Endothelial cell of umbilical vein (primary cell): ENCODE measurements at regions not wholly inside any gene's neighbourhood (a gene's known extent, or its start where the extent isn't known, plus 50 kb on each side); places are given as distances from the start of the nearest gene placed in this dataset.

ENCODE experiments used
- BruUV-seq: library from RNA; stranded (reverse); fragments of 400-500 nt; replicated peaks from 2 replicates; lab custom pipeline; 2021; lab: Mats Ljungman, UMichigan
- CTCF ChIA-PET: fragments of 300-600, 350-600 bp; sonication (Branson Sonifier 250); formaldehyde crosslinking; loops from one replicate; lab custom pipeline; 2021; ENCODE audit warnings: antibody characterized with exemption, inconsistent platforms; lab: Charles Lee
- POLR2A ChIA-PET: fragments of 300-600, 350-600 bp; sonication (Branson Sonifier 250); formaldehyde crosslinking; loops from one replicate; lab custom pipeline; 2021; ENCODE audit warnings: antibody characterized with exemption, inconsistent platforms; lab: Charles Lee
- DNase-seq: peaks from one replicate; pipeline ENCODE4 v3.0.0-alpha.2; 2011; ENCODE audit warnings: low read depth, low spot score
- FAIRE-seq: peaks from 2 replicates; lab custom pipeline; 2011; peaks lifted over from hg19 to GRCh38; lab: Jason Lieb, UNC
- H2AFZ ChIP-seq: 2 replicates; pipeline ENCODE4 v1.6.0; 2012; ENCODE audit warnings: low read depth, low read length, control low read depth, inconsistent platforms
- H3K27ac ChIP-seq: 2 replicates; pipeline ENCODE4 v1.5.1; 2011; ENCODE audit warnings: low read depth, mild to moderate bottlenecking, control low read depth, low read length, moderate library complexity; ENCODE audit not compliant: insufficient read depth
- H3K27me3 ChIP-seq, 2 experiments: 2 replicates each; pipeline versions ENCODE4 v1.6.0 to v1.6.1; 2011; ENCODE audit warnings: low read length in 2 of 2, mixed read lengths in 1 of 2; ENCODE audit not compliant: control insufficient read depth in 2 of 2, insufficient read depth in 2 of 2
- H3K36me3 ChIP-seq, 2 experiments: 2 replicates in 1 of 2; 3 replicates in 1 of 2; pipeline ENCODE4 v1.5.1; 2011; ENCODE audit warnings: low read length in 2 of 2, mild to moderate bottlenecking in 1 of 2, moderate library complexity in 1 of 2; ENCODE audit not compliant: control insufficient read depth in 2 of 2, insufficient read depth in 2 of 2; ENCODE audit errors: extremely low read depth in 1 of 2
- H3K4me1 ChIP-seq: 3 replicates; pipeline ENCODE4 v1.5.1; 2011; ENCODE audit warnings: mild to moderate bottlenecking, low read length; ENCODE audit not compliant: control insufficient read depth, insufficient read depth; ENCODE audit errors: extremely low read depth
- H3K4me2 ChIP-seq: 2 replicates; pipeline ENCODE4 v1.6.1; 2011; ENCODE audit warnings: low read length, control low read depth, mixed read lengths; ENCODE audit not compliant: insufficient read depth
- H3K4me3 ChIP-seq, 3 experiments: fragments of 200-600 bp in 1 of 3; sonication (generic), shearing (Covaris generic) in 1 of 3; replicated peaks in 1 of 3; 2 replicates each; pipeline ENCODE4 v1.5.1; 2011 to 2016; ENCODE audit warnings: control low read depth in 3 of 3, low read length in 3 of 3, mild to moderate bottlenecking in 2 of 3, inconsistent platforms in 1 of 3, low read depth in 1 of 3, moderate library complexity in 1 of 3; ENCODE audit not compliant: insufficient read depth in 1 of 3
- H3K79me2 ChIP-seq: 2 replicates; pipeline ENCODE4 v1.6.0; 2012; ENCODE audit warnings: low read length, inconsistent platforms; ENCODE audit not compliant: control insufficient read depth, insufficient read depth
- H3K9ac ChIP-seq: replicated peaks from 2 replicates; pipeline ENCODE3; 2011; ENCODE audit warnings: low read length, control low read depth; ENCODE audit not compliant: insufficient read depth; ENCODE audit errors: extremely low read depth
- H3K9me1 ChIP-seq: replicated peaks from 3 replicates; pipeline ENCODE4 v1.6.0; 2011; ENCODE audit warnings: mild to moderate bottlenecking, low read length; ENCODE audit not compliant: control insufficient read depth, insufficient read depth; ENCODE audit errors: extremely low read depth
- H3K9me3 ChIP-seq: replicated peaks from 2 replicates; pipeline ENCODE4 v1.5.1; 2012; ENCODE audit warnings: low read length, inconsistent platforms; ENCODE audit not compliant: control insufficient read depth, insufficient read depth
- H4K20me1 ChIP-seq: replicated peaks from 2 replicates; pipeline ENCODE3; 2011; ENCODE audit warnings: mild to moderate bottlenecking, low read length; ENCODE audit not compliant: control insufficient read depth, insufficient read depth; ENCODE audit errors: extremely low read depth
- EZH2 ChIP-seq: IDR thresholded peaks from 2 replicates; pipeline ENCODE4 v1.6.1; 2012; ENCODE audit warnings: borderline replicate concordance, low read depth, mild to moderate bottlenecking, moderate library complexity, low read length, inconsistent platforms; ENCODE audit not compliant: severe bottlenecking
- FOS ChIP-seq: IDR thresholded peaks from 2 replicates; pipeline ENCODE4 v1.6.1; 2011; ENCODE audit warnings: mild to moderate bottlenecking, low read length, moderate library complexity, borderline replicate concordance; ENCODE audit not compliant: insufficient read depth
- GATA2 ChIP-seq: IDR thresholded peaks from 2 replicates; pipeline ENCODE4 v1.7.0; 2011; ENCODE audit warnings: low read depth, mild to moderate bottlenecking, moderate library complexity, mixed read lengths, low read length; ENCODE audit not compliant: insufficient read length, insufficient read depth
- JUN ChIP-seq: IDR thresholded peaks from 2 replicates; pipeline ENCODE4 v1.6.1; 2011; ENCODE audit warnings: borderline replicate concordance, low read depth; ENCODE audit not compliant: insufficient read length, insufficient read depth
- MYC ChIP-seq: IDR thresholded peaks from one replicate; pipeline ENCODE4 v1.6.1; 2011; ENCODE audit warnings: mild to moderate bottlenecking, low read depth, low read length
- POLR2A ChIP-seq: IDR thresholded peaks from 2 replicates; pipeline ENCODE4 v1.6.1; 2012; ENCODE audit warnings: low read depth, mild to moderate bottlenecking, control low read depth, low read length
- POLR2AphosphoS5 ChIP-seq: IDR thresholded peaks from 2 replicates; pipeline ENCODE4 v1.6.1; 2012; ENCODE audit warnings: low read depth, mild to moderate bottlenecking, control low read depth, low read length, moderate library complexity; ENCODE audit not compliant: insufficient read depth
- dilution Hi-C: fragments of 300-500 bp; cut with MboI; formaldehyde crosslinking; loops from one replicate; pipeline ENCODE4 v1.15.0; 2019; ENCODE audit warnings: low sequenced_read_pairs; ENCODE audit not compliant: extremely low pct_ligation_motif_present
- intact Hi-C: fragments of 100-400 bp; cut with micrococcal nuclease; formaldehyde crosslinking; loops from one replicate; pipeline ENCODE4 v1.10.0; 2022
- TF ChIP-seq, protein P1 (sequence below): IDR thresholded peaks from 2 replicates; pipeline ENCODE4 v1.6.1; 2011; ENCODE audit not compliant: insufficient read depth, insufficient read length
- TF ChIP-seq, protein P2 (sequence below), 2 donors: IDR thresholded peaks; 1 replicate in 1 of 2; 2 replicates in 1 of 2; pipeline ENCODE4 v1.5.1; 2011; ENCODE audit warnings: low read length in 2 of 2, mild to moderate bottlenecking in 2 of 2, moderate library complexity in 2 of 2, control low read depth in 1 of 2, inconsistent platforms in 1 of 2, low read depth in 1 of 2; ENCODE audit not compliant: insufficient read depth in 1 of 2; ENCODE audit errors: extremely low read depth in 1 of 2

DNA sequence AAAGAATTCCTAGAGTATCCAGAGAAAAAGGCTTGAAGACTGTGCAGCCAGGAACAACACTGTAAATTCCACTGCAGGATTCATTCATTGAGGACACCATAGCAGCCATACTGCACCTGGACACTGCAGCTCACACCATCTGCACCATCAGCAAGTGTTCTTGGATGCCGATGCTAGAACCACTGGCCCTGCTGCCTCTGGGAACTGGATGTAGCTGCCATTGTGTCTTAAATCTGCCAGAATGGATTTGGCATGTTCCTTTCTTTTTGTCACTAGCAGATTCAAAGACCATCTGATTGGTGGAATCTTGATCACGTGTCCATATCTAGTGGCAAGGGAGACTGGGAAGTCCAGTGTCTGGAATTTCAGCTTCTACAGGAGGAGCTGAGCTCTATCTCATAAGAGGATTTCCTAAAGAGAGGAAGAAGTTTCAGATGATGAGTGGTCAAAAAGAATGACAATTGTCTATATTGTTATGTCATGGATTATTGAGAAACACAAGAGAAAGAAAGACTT lies 278.3 kb upstream of the ANKRD55 start:
- Histone ChIP-seq H3K27ac (no peak overlapping the region), H3K27me3 (no peaks in the 10 kb centered on the region), H3K4me3 (no peak overlapping the region), H4K20me1 (no peaks in the 10 kb centered on the region), H3K9me1 (no peaks in the 10 kb centered on the region), H3K9me3 (no peaks in the 10 kb centered on the region), H3K9ac (no peak overlapping the region), H3K36me3 (no peaks in the 10 kb centered on the region), H2AFZ (no peak overlapping the region), H3K4me2 (no peak overlapping the region), H3K79me2 (no peaks in the 10 kb centered on the region), H3K4me1 (no peaks in the 10 kb centered on the region)
- intact Hi-C loops (no loop called here), dilution Hi-C loops (no loop called here)
- BruUV-seq: no TSS peak
- ChIA-PET CTCF (no interaction called here), POLR2A (no interaction called here)
- TF ChIP-seq MYC (no peak), GATA2 (no peak), POLR2AphosphoS5 (no peak), EZH2 (no peak), JUN (no peak), FOS (no peak), POLR2A (no peak)
- TF ChIP-seq, protein P1, sequence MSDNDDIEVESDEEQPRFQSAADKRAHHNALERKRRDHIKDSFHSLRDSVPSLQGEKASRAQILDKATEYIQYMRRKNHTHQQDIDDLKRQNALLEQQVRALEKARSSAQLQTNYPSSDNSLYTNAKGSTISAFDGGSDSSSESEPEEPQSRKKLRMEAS: no peak
- TF ChIP-seq, protein P2, sequence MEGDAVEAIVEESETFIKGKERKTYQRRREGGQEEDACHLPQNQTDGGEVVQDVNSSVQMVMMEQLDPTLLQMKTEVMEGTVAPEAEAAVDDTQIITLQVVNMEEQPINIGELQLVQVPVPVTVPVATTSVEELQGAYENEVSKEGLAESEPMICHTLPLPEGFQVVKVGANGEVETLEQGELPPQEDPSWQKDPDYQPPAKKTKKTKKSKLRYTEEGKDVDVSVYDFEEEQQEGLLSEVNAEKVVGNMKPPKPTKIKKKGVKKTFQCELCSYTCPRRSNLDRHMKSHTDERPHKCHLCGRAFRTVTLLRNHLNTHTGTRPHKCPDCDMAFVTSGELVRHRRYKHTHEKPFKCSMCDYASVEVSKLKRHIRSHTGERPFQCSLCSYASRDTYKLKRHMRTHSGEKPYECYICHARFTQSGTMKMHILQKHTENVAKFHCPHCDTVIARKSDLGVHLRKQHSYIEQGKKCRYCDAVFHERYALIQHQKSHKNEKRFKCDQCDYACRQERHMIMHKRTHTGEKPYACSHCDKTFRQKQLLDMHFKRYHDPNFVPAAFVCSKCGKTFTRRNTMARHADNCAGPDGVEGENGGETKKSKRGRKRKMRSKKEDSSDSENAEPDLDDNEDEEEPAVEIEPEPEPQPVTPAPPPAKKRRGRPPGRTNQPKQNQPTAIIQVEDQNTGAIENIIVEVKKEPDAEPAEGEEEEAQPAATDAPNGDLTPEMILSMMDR (IDR thresholded peaks at IDR 0.05; ENCODE audit: extremely low read depth in 1 of 2, insufficient read depth in 1 of 2, low read depth in 1 of 2, low read length in 2 of 2): no peak
- DNase-seq (no peak), FAIRE-seq (no peak)
